IMR-90 (cell line): ENCODE measurements at regions not wholly inside any gene's neighbourhood (a gene's known extent, or its start where the extent isn't known, plus 50 kb on each side); places are given as distances from the start of the nearest gene placed in this dataset.

Experiments used
- ATAC-seq: fragments of 200-7000 bp; cut with Tn5 transposase; 2 replicates; pipeline ENCODE4 v1.9.1; 2020; ENCODE audit warnings: low read depth, mild to moderate bottlenecking, moderate library complexity
- BruUV-seq: library from RNA; stranded (reverse); fragments of 400-500 nt; replicated peaks from 2 replicates; lab custom pipeline; 2021; lab: Mats Ljungman, UMichigan
- CTCF ChIA-PET: fragments of 300-600 bp; formaldehyde crosslinking; extraction: SDS; loops from one replicate; lab custom pipeline; 2021; ENCODE audit warnings: antibody characterized with exemption; lab: Yijun Ruan, JAX
- POLR2A ChIA-PET: fragments of 300-600 bp; sonication (Branson Sonifier 250); formaldehyde crosslinking; loops from one replicate; lab custom pipeline; 2022; ENCODE audit warnings: antibody characterized with exemption; ENCODE audit not compliant: unreplicated experiment; lab: Charles Lee
- DNase-seq: peaks from one replicate; pipeline ENCODE4 v3.0.0; 2013
- H2AFZ ChIP-seq: replicated peaks from 2 replicates; pipeline ENCODE3; 2013; ENCODE audit warnings: low read length, mild to moderate bottlenecking; ENCODE audit not compliant: poor library complexity
- H2AK5ac ChIP-seq: 2 replicates; pipeline ENCODE4 v1.6.1; 2013; ENCODE audit warnings: low read depth, low read length, inconsistent platforms
- H2AK9ac ChIP-seq: replicated peaks from 2 replicates; pipeline ENCODE3; 2013; ENCODE audit warnings: mild to moderate bottlenecking, low read depth, low read length, moderate library complexity; ENCODE audit not compliant: poor library complexity
- H2BK120ac ChIP-seq: 2 replicates; pipeline ENCODE4 v1.6.1; 2013; ENCODE audit warnings: low read depth, low read length, inconsistent platforms
- H2BK15ac ChIP-seq: 3 replicates; pipeline ENCODE4 v1.6.1; 2013; ENCODE audit warnings: low read depth, low read length, inconsistent platforms
- H2BK20ac ChIP-seq: 2 replicates; pipeline ENCODE4 v1.6.1; 2013; ENCODE audit warnings: low read depth, mild to moderate bottlenecking, inconsistent platforms, low read length, moderate library complexity
- H2BK5ac ChIP-seq: 2 replicates; pipeline ENCODE4 v1.6.1; 2013; ENCODE audit warnings: mild to moderate bottlenecking, low read depth, low read length, inconsistent platforms; ENCODE audit not compliant: poor library complexity, severe bottlenecking
- H3K14ac ChIP-seq: replicated peaks from 2 replicates; pipeline ENCODE4 v1.6.1; 2013; ENCODE audit warnings: low read depth, low read length, inconsistent platforms
- H3K18ac ChIP-seq: 2 replicates; pipeline ENCODE4 v1.6.1; 2013; ENCODE audit warnings: low read depth, low read length, control low read depth
- H3K23ac ChIP-seq: 2 replicates; pipeline ENCODE4 v1.6.1; 2013; ENCODE audit warnings: low read depth, low read length, inconsistent platforms
- H3K27ac ChIP-seq: 2 replicates; pipeline ENCODE4 v1.5.1; 2013; ENCODE audit warnings: mild to moderate bottlenecking, control low read depth, low read length; ENCODE audit not compliant: insufficient read depth
- H3K27me3 ChIP-seq: 2 replicates; pipeline ENCODE4 v1.6.1; 2013; ENCODE audit warnings: low read length; ENCODE audit not compliant: control insufficient read depth, insufficient read depth
- H3K36me3 ChIP-seq: 2 replicates; pipeline ENCODE4 v1.6.1; 2013; ENCODE audit warnings: low read length, mixed read lengths; ENCODE audit not compliant: control insufficient read depth, insufficient read depth
- H3K4ac ChIP-seq: 2 replicates; pipeline ENCODE4 v1.6.1; 2013; ENCODE audit warnings: low read depth, low read length, inconsistent platforms
- H3K4me1 ChIP-seq: 2 replicates; pipeline ENCODE4 v1.6.1; 2013; ENCODE audit warnings: low read length, mixed read lengths; ENCODE audit not compliant: control insufficient read depth, insufficient read depth
- H3K4me2 ChIP-seq: 2 replicates; pipeline ENCODE4 v1.6.1; 2013; ENCODE audit warnings: low read depth, mild to moderate bottlenecking, control low read depth, low read length, moderate library complexity
- H3K4me3 ChIP-seq: 2 replicates; pipeline ENCODE4 v1.5.1; 2013; ENCODE audit warnings: low read depth, mild to moderate bottlenecking, control low read depth, low read length, moderate library complexity; ENCODE audit not compliant: insufficient read depth
- H3K56ac ChIP-seq: 2 replicates; pipeline ENCODE4 v1.6.1; 2013; ENCODE audit warnings: low read length, inconsistent platforms; ENCODE audit not compliant: insufficient read depth; ENCODE audit errors: extremely low read depth
- H3K79me1 ChIP-seq, 2 experiments: 2 replicates each; pipeline ENCODE4 v1.6.1; 2013; ENCODE audit warnings: low read length in 2 of 2, inconsistent platforms in 1 of 2, low read depth in 1 of 2
- H3K9ac ChIP-seq: 2 replicates; pipeline ENCODE4 v1.6.1; 2013; ENCODE audit warnings: low read depth, low read length, control low read depth
- H3K9me1 ChIP-seq: 2 replicates; pipeline ENCODE4 v1.6.1; 2013; ENCODE audit warnings: low read length, inconsistent platforms; ENCODE audit not compliant: insufficient read depth
- H3K9me3 ChIP-seq: 2 replicates; pipeline ENCODE4 v1.6.1; 2013; ENCODE audit warnings: low read length; ENCODE audit not compliant: control insufficient read depth, insufficient read depth
- H4K20me1 ChIP-seq: 2 replicates; pipeline ENCODE4 v1.6.1; 2013; ENCODE audit warnings: low read length, inconsistent platforms; ENCODE audit not compliant: insufficient read depth
- H4K5ac ChIP-seq: 2 replicates; pipeline ENCODE4 v1.6.1; 2013; ENCODE audit warnings: mild to moderate bottlenecking, low read depth, low read length, control low read depth
- H4K8ac ChIP-seq, 2 experiments: 2 replicates each; pipeline ENCODE4 v1.6.1; 2013; ENCODE audit warnings: low read depth in 2 of 2, low read length in 2 of 2, control low read depth in 1 of 2, inconsistent platforms in 1 of 2
- H4K91ac ChIP-seq: 2 replicates; pipeline ENCODE4 v1.6.1; 2013; ENCODE audit warnings: low read depth, low read length, inconsistent platforms; ENCODE audit not compliant: insufficient read depth
- BHLHE40 ChIP-seq: fragments of 150-350 bp; IDR thresholded peaks from 2 replicates; pipeline ENCODE4 v1.6.1; 2016; ENCODE audit warnings: mild to moderate bottlenecking, low read depth, low read length
- CEBPB ChIP-seq: IDR thresholded peaks from 2 replicates; pipeline ENCODE4 v1.6.1; 2012; ENCODE audit warnings: low read depth, low read length, improper control_type of control experiment
- MAZ ChIP-seq: IDR thresholded peaks from 2 replicates; pipeline ENCODE4 v1.6.1; 2012; ENCODE audit warnings: low read depth, mild to moderate bottlenecking, low read length, improper control_type of control experiment, moderate library complexity, borderline replicate concordance
- MXI1 ChIP-seq: IDR thresholded peaks from 2 replicates; pipeline ENCODE4 v1.6.1; 2012; ENCODE audit warnings: low read depth, mild to moderate bottlenecking, low read length, moderate library complexity, borderline replicate concordance
- NFE2L2 ChIP-seq: fragments of 150-350 bp; IDR thresholded peaks from 2 replicates; pipeline ENCODE4 v1.6.1; 2016; ENCODE audit warnings: low read depth, mild to moderate bottlenecking, low read length
- POLR2A ChIP-seq: IDR thresholded peaks from 2 replicates; pipeline ENCODE4 v1.6.1; 2012; ENCODE audit warnings: mild to moderate bottlenecking, low read depth, low read length
- RAD21 ChIP-seq: IDR thresholded peaks from 2 replicates; pipeline ENCODE4 v1.6.1; 2012; ENCODE audit warnings: low read length, improper control_type of control experiment
- RFX5 ChIP-seq: IDR thresholded peaks from 2 replicates; pipeline ENCODE4 v1.8.0; 2012; ENCODE audit warnings: low read depth, mild to moderate bottlenecking, low read length, moderate library complexity
- SMC3 ChIP-seq: fragments of 150-350 bp; IDR thresholded peaks from 2 replicates; pipeline ENCODE4 v1.6.1; 2016; ENCODE audit warnings: low read depth, mild to moderate bottlenecking, antibody characterized with exemption, low read length, moderate library complexity
- WGBS, 2 experiments: methylation state at CpG; one replicate each; pipeline versions ENCODE4 v1.1.5 to v1.1.7; 2013; ENCODE audit warnings: missing lambda C conversion rate in 2 of 2; ENCODE audit not compliant: insufficient read length in 1 of 2; ENCODE audit errors: extremely low coverage in 2 of 2; 5-methylcytosine and 5-hydroxymethylcytosine counted together
- dilution Hi-C: fragments of 300-500 bp; cut with HindIII; formaldehyde crosslinking; loops from one replicate; pipeline ENCODE4 v1.14.3; 2018; ENCODE audit warnings: low sequenced_read_pairs; ENCODE audit not compliant: unreplicated experiment
- in situ Hi-C: fragments of 300-500 bp; cut with MboI; formaldehyde crosslinking; loops from 3 replicates; pipeline ENCODE4 v1.14.3; 2019; ENCODE audit warnings: low sequenced_read_pairs, inconsistent platforms, mixed read lengths
- intact Hi-C: fragments of 100-400 bp; cut with micrococcal nuclease; formaldehyde crosslinking; loops from 2 replicates; pipeline ENCODE4 v1.10.0; 2022
- TF ChIP-seq, protein P1 (sequence below): fragments of 150-350 bp; IDR thresholded peaks from 2 replicates; pipeline ENCODE4 v1.6.1; 2016; ENCODE audit warnings: low read depth, mild to moderate bottlenecking, low read length, moderate library complexity, borderline replicate concordance

DNA sequence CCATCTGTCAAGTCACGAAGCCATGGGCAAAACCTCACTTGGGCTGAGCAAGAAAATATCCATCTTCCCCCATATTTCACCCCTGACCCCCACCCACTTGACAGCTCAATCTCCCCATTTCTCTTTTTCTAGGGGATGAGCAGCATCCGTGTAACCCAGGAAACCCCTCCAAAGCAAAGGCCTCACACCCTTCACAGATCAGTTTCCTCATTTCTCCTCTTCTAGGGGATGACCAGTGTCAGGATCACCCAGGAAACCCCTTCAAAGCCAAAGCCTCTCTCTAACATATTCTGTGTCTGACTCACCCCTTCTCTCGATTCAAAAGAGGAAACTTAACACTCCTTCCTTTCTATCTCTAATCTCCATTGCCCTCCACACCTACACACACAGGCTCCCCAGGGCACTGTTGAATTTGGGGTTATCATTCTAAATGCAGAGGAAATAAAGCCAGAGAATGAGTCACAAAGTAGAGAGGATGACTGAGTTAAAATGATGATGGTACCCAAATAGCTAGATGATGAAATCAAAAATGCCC, 439.7 kb downstream of the BUD13 start:
- Histone ChIP-seq H2AK9ac (no peak overlapping the region), H3K4ac (no peak overlapping the region), H4K20me1 (no peaks in the 10 kb centered on the region), H3K27ac (no peak overlapping the region), H2BK120ac (no peak overlapping the region), H3K9me1 (no peaks in the 10 kb centered on the region), H3K23ac (no peak overlapping the region), H3K9ac (no peak overlapping the region), H3K14ac (no peak overlapping the region), H2BK15ac (no peak overlapping the region), H2BK20ac (no peak overlapping the region), H3K56ac (no peak overlapping the region), H3K4me2 (no peak overlapping the region), H3K18ac (no peak overlapping the region), H2BK5ac (no peak overlapping the region), H3K36me3 (no peaks in the 10 kb centered on the region), H3K4me1 (no peaks in the 10 kb centered on the region), H3K4me3 (no peak overlapping the region), H4K5ac (no peak overlapping the region), H2AFZ (no peak overlapping the region), H4K8ac (no peak overlapping the region), H4K91ac (no peak overlapping the region), H2AK5ac (no peak overlapping the region), H3K9me3 (peaks cover 8% of the 10 kb centered on the region; the same call in 1 of the 2 replicates), H3K27me3 (no peaks in the 10 kb centered on the region), H3K79me1 (no peaks in the 10 kb centered on the region)
- dilution Hi-C loops (no loop called here), intact Hi-C loops (no loop called here), in situ Hi-C loops (no loop called here)
- no TSS peak for BruUV-seq
- DNase-seq (no peak), ATAC-seq (no peak)
- ChIA-PET CTCF (no interaction called here), POLR2A (no interaction called here)
- WGBS, 2 experiments, result 50% methylated on average over 1 of the region's 3 CpGs; no CpG with 5 or more reads in 1 of the 2 experiments
- no peak for TF ChIP-seq BHLHE40
- no peak for TF ChIP-seq CEBPB
- TF ChIP-seq RFX5, result no peak
- TF ChIP-seq POLR2A, result no peak
- no peak for TF ChIP-seq MXI1
- TF ChIP-seq NFE2L2, result no peak
- no peak for TF ChIP-seq SMC3
- TF ChIP-seq, protein P1, sequence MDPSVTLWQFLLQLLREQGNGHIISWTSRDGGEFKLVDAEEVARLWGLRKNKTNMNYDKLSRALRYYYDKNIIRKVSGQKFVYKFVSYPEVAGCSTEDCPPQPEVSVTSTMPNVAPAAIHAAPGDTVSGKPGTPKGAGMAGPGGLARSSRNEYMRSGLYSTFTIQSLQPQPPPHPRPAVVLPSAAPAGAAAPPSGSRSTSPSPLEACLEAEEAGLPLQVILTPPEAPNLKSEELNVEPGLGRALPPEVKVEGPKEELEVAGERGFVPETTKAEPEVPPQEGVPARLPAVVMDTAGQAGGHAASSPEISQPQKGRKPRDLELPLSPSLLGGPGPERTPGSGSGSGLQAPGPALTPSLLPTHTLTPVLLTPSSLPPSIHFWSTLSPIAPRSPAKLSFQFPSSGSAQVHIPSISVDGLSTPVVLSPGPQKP, result no peak
- no peak for TF ChIP-seq MAZ
- TF ChIP-seq RAD21, result no peak
